ENCODE measurements at regions not wholly inside any gene's neighbourhood (a gene's known extent, or its start where the extent isn't known, plus 50 kb on each side); places are given as distances from the start of the nearest gene placed in this dataset.

GRCh38 chr12:82149045-82149444 lies 209.1 kb downstream of the CCDC59 start:
- DNase-seq: no peak

GRCh38 chr12:82146740-82147139 lies 211.4 kb downstream of the CCDC59 start:
- DNase-seq: no peak

GRCh38 chr12:82144505-82144904 lies 213.7 kb downstream of the CCDC59 start:
- no peak for DNase-seq

GRCh38 chr12:82132390-82132789 lies 225.8 kb downstream of the CCDC59 start:
- no peak for DNase-seq

- DNase-seq: no peak
These were observed 227.4 kb downstream of the CCDC59 start for GRCh38 chr12:82130762-82131161.

GRCh38 chr12:82124711-82125380 lies 233.3 kb downstream of the CCDC59 start:
- DNase-seq: no peak

- DNase-seq: no peak
These were observed 236.6 kb downstream of the CCDC59 start for GRCh38 chr12:82121545-82121944.

GRCh38 chr12:82120901-82121300 lies 237.3 kb downstream of the CCDC59 start:
- DNase-seq: no peak

- no peak for DNase-seq
These were observed 248.9 kb downstream of the CCDC59 start for GRCh38 chr12:82109243-82109642.

GRCh38 chr12:82108615-82109014 lies 249.6 kb downstream of the CCDC59 start:
- no peak for DNase-seq

- DNase-seq: no peak
These were observed 259.0 kb downstream of the CCDC59 start for GRCh38 chr12:82099216-82099615.

- no peak for DNase-seq
These were observed 260.3 kb downstream of the CCDC59 start for GRCh38 chr12:82097877-82098276.

GRCh38 chr12:82097438-82097837 lies 260.7 kb downstream of the CCDC59 start:
- DNase-seq: no peak

- no peak for DNase-seq
These were observed 268.0 kb downstream of the CCDC59 start for GRCh38 chr12:82090165-82090564.

- no peak for DNase-seq
These were observed 268.6 kb downstream of the CCDC59 start for GRCh38 chr12:82089369-82090121.

GRCh38 chr12:82082501-82082900 lies 275.7 kb downstream of the CCDC59 start:
- no peak for DNase-seq

- no peak for DNase-seq
These were observed 288.2 kb downstream of the CCDC59 start for GRCh38 chr12:82069931-82070514.

GRCh38 chr12:82058197-82058596 lies 299.0 kb upstream of the PPFIA2 start:
- DNase-seq: no peak

GRCh38 chr12:82057770-82058169 lies 298.6 kb upstream of the PPFIA2 start:
- DNase-seq: no peak

- DNase-seq: no peak
These were observed 296.2 kb upstream of the PPFIA2 start for GRCh38 chr12:82055391-82055790.

- DNase-seq: no peak
These were observed 295.4 kb upstream of the PPFIA2 start for GRCh38 chr12:82054566-82054965.

- no peak for DNase-seq
These were observed 288.3 kb upstream of the PPFIA2 start for GRCh38 chr12:82047446-82047845.

- no peak for DNase-seq
These were observed 282.0 kb upstream of the PPFIA2 start for GRCh38 chr12:82040987-82041743.
